ENCODE measurements at regions not wholly inside any gene's neighbourhood (a gene's known extent, or its start where the extent isn't known, plus 50 kb on each side); places are given as distances from the start of the nearest gene placed in this dataset.

- TF ChIP-seq EZH2 (IDR thresholded peaks at IDR 0.05; ENCODE audit: insufficient read depth, poor library complexity, severe bottlenecking): no peak
- TF ChIP-seq EZH2phosphoT487 (IDR thresholded peaks at IDR 0.05; ENCODE audit: insufficient read depth, low read depth): no peak
Measured at GRCh38 chr4:32321421-32321820, 1601.3 kb downstream of the PCDH7 start.
